OCI-LY1 (cell line): ENCODE measurements at regions not wholly inside any gene's neighbourhood (a gene's known extent, or its start where the extent isn't known, plus 50 kb on each side); places are given as distances from the start of the nearest gene placed in this dataset.
"Not testable (repeated sequence)": the region's sequence is repeated elsewhere in the genome, so short reads cannot be mapped to it uniquely, and the experiment has no call there.

Experiments
- H2AFZ ChIP-seq: fragments of 200-600 bp; sonication (generic), shearing (Covaris generic); 2 replicates; pipeline ENCODE4 v1.6.0; 2014; ENCODE audit warnings: antibody characterized with exemption, mild to moderate bottlenecking, low read length
- H3F3A ChIP-seq: fragments of 200-600 bp; sonication (generic), shearing (Covaris generic); 2 replicates; pipeline ENCODE4 v1.6.0; 2014; ENCODE audit warnings: mild to moderate bottlenecking, antibody characterized with exemption, low read length, moderate library complexity; ENCODE audit not compliant: insufficient read depth
- H3K27ac ChIP-seq: fragments of 200-600 bp; sonication (generic); 2 replicates; pipeline ENCODE4 v1.5.1; 2014; ENCODE audit warnings: low read length, mixed run types, mild to moderate bottlenecking, low read depth; ENCODE audit not compliant: poor library complexity, severe bottlenecking
- H3K27me3 ChIP-seq: fragments of 200-600 bp; sonication (generic); 2 replicates; pipeline ENCODE4 v1.6.0; 2014; ENCODE audit warnings: antibody characterized with exemption, mild to moderate bottlenecking, low read length, moderate library complexity; ENCODE audit not compliant: insufficient read depth
- H3K36me3 ChIP-seq: fragments of 200-600 bp; sonication (generic); 2 replicates; pipeline ENCODE4 v1.6.1; 2014; ENCODE audit warnings: mild to moderate bottlenecking, antibody characterized with exemption, low read length, moderate library complexity, mixed read lengths; ENCODE audit not compliant: insufficient read depth
- H3K4me1 ChIP-seq: fragments of 200-600 bp; sonication (generic); 2 replicates; pipeline ENCODE4 v1.5.1; 2014; ENCODE audit warnings: mild to moderate bottlenecking, low read length, moderate library complexity; ENCODE audit not compliant: insufficient read depth, severe bottlenecking
- H3K4me2 ChIP-seq: fragments of 200-600 bp; sonication (generic), shearing (Covaris generic); 2 replicates; pipeline ENCODE4 v1.6.1; 2014; ENCODE audit warnings: low read length
- H3K4me3 ChIP-seq: fragments of 200-600 bp; sonication (generic); 2 replicates; pipeline ENCODE4 v1.5.1; 2014; ENCODE audit warnings: low read length, low read depth, mild to moderate bottlenecking, mixed read lengths; ENCODE audit not compliant: poor library complexity, severe bottlenecking
- H3K79me2 ChIP-seq: fragments of 200-600 bp; shearing (Covaris generic); 2 replicates; pipeline ENCODE4 v1.6.1; 2016; ENCODE audit warnings: mixed run types, low read length, mixed read lengths; ENCODE audit not compliant: insufficient read depth
- H3K9ac ChIP-seq: fragments of 200-600 bp; sonication (generic), shearing (Covaris generic); 2 replicates; pipeline ENCODE4 v1.6.1; 2014; ENCODE audit warnings: mild to moderate bottlenecking, low read length, mixed read lengths
- H3K9me2 ChIP-seq: fragments of 200-600 bp; sonication (generic), shearing (Covaris generic); 2 replicates; pipeline ENCODE4 v1.6.1; 2014; ENCODE audit warnings: low read depth, mild to moderate bottlenecking, low read length, mixed read lengths
- H3K9me3 ChIP-seq: fragments of 200-600 bp; shearing (Covaris generic); 2 replicates; pipeline ENCODE4 v1.6.1; 2014; ENCODE audit warnings: low read length, mixed read lengths
- H4K20me1 ChIP-seq: fragments of 200-600 bp; sonication (generic), shearing (Covaris generic); 2 replicates; pipeline ENCODE4 v1.6.0; 2016; ENCODE audit warnings: mild to moderate bottlenecking, low read length; ENCODE audit not compliant: insufficient read depth
- EZH2 ChIP-seq: fragments of 200-600 bp; sonication (generic), shearing (Covaris generic); IDR thresholded peaks from 2 replicates; pipeline ENCODE4 v1.8.0; 2017; ENCODE audit warnings: borderline replicate concordance, mixed run types, mild to moderate bottlenecking, antibody characterized with exemption, low read length, moderate library complexity, mixed read lengths
- TF ChIP-seq, protein P1 (sequence below): fragments of 200-600 bp; sonication (generic), shearing (Covaris generic); IDR thresholded peaks from 2 replicates; pipeline ENCODE4 v1.5.1; 2017; ENCODE audit warnings: mild to moderate bottlenecking, antibody characterized with exemption, low read length, moderate library complexity, mixed read lengths

GRCh38 chrX:67435536-67435935 lies 108.3 kb upstream of the AR start:
- Histone ChIP-seq H3K27me3 (no peaks in the 10 kb centered on the region), H3K9me2 (no peaks in the 10 kb centered on the region), H3K4me3 (no peak overlapping the region), H3K27ac (no peak overlapping the region), H2AFZ (no peak overlapping the region), H3K9ac (no peak overlapping the region), H3K36me3 (no peaks in the 10 kb centered on the region), H3F3A (no peaks in the 10 kb centered on the region), H3K9me3 (no peaks in the 10 kb centered on the region), H3K79me2 (no peaks in the 10 kb centered on the region), H3K4me1 (no peaks in the 10 kb centered on the region), H4K20me1 (no peaks in the 10 kb centered on the region), H3K4me2 (no peak overlapping the region)
- TF ChIP-seq EZH2 = no peak
- TF ChIP-seq, protein P1, sequence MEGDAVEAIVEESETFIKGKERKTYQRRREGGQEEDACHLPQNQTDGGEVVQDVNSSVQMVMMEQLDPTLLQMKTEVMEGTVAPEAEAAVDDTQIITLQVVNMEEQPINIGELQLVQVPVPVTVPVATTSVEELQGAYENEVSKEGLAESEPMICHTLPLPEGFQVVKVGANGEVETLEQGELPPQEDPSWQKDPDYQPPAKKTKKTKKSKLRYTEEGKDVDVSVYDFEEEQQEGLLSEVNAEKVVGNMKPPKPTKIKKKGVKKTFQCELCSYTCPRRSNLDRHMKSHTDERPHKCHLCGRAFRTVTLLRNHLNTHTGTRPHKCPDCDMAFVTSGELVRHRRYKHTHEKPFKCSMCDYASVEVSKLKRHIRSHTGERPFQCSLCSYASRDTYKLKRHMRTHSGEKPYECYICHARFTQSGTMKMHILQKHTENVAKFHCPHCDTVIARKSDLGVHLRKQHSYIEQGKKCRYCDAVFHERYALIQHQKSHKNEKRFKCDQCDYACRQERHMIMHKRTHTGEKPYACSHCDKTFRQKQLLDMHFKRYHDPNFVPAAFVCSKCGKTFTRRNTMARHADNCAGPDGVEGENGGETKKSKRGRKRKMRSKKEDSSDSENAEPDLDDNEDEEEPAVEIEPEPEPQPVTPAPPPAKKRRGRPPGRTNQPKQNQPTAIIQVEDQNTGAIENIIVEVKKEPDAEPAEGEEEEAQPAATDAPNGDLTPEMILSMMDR = no peak

- TF ChIP-seq, protein P1 = no peak
- no peak for TF ChIP-seq EZH2
- H4K20me1 ChIP-seq = no peaks in the 10 kb centered on the region
- no peak overlapping the region for H3K4me2 ChIP-seq
These were observed 107.0 kb upstream of the AR start for GRCh38 chrX:67436867-67437266.

DNA sequence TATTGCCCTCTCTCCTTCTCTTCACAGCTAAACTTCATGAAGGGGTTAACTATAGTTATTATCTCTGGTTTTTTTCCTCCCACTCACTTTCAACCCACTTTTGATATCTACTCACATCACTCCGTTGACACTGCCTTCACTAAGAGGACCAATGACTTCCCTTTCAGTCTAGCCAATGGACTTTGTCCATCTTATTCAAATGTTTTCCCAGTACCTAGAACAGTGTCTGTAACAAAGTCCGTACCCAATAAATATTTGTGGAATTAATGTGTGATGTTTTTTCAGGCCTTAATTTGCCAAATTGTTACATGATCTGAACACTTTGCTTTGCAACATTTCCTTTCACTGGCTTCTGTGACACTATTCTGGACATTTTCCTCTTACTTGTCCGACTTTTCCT lies 106.0 kb upstream of the AR start:
- no peaks in the 10 kb centered on the region for H3K27me3 ChIP-seq
- H3K4me2 ChIP-seq = no peak overlapping the region
- no peaks in the 10 kb centered on the region for H3K9me3 ChIP-seq
- H3K4me1 ChIP-seq = no peaks in the 10 kb centered on the region
- no peak overlapping the region for H3K27ac ChIP-seq
- no peak overlapping the region for H2AFZ ChIP-seq
- no peak overlapping the region for H3K4me3 ChIP-seq
- H4K20me1 ChIP-seq = no peaks in the 10 kb centered on the region
- H3K79me2 ChIP-seq = no peaks in the 10 kb centered on the region
- TF ChIP-seq, protein P1 = no peak
- TF ChIP-seq EZH2 = no peak
- H3K9ac ChIP-seq = no peak overlapping the region
- H3K36me3 ChIP-seq = no peaks in the 10 kb centered on the region
- H3F3A ChIP-seq = no peaks in the 10 kb centered on the region
- no peaks in the 10 kb centered on the region for H3K9me2 ChIP-seq

More at GRCh38 chrX:67436867-67437266, 107.0 kb upstream of the AR start:
- Histone ChIP-seq H3K79me2 (no peaks in the 10 kb centered on the region), H3K27ac (no peak overlapping the region), H3K9ac (no peak overlapping the region), H3K27me3 (no peaks in the 10 kb centered on the region), H3K9me3 (no peaks in the 10 kb centered on the region), H3K4me1 (no peaks in the 10 kb centered on the region), H3K9me2 (no peaks in the 10 kb centered on the region), H3K36me3 (no peaks in the 10 kb centered on the region), H3K4me3 (no peak overlapping the region), H2AFZ (no peak overlapping the region), H3F3A (no peaks in the 10 kb centered on the region)

DNA sequence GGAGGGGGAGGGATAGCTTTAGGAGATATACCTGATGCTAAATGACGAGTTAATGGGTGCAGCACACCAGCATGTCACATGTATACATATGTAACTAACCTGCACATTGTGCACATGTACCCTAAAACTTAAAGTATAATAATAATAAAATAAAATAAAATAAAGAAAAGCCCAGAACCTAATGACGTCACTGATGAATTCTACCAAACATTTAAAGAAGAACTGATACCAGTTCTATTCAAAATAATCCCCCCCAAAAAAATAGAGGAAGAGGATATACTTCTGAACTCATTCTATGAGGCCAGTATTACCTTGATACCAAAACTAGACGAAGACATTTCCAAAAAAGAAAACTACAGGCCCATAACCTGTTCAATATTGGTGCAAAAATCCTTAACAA lies 68.6 kb upstream of the AR start:
- not testable (repeated sequence) for H3K4me3 ChIP-seq, H3K36me3 ChIP-seq, H3K79me2 ChIP-seq, H3K4me1 ChIP-seq, H3K27me3 ChIP-seq, H3F3A ChIP-seq, H3K27ac ChIP-seq, H3K9me3 ChIP-seq, H3K9ac ChIP-seq, H3K9me2 ChIP-seq, H2AFZ ChIP-seq, H3K4me2 ChIP-seq, H4K20me1 ChIP-seq
